ENCODE measurements at regions not wholly inside any gene's neighbourhood (a gene's known extent, or its start where the extent isn't known, plus 50 kb on each side); places are given as distances from the start of the nearest gene placed in this dataset.

- no peak for TF ChIP-seq CTCF (conservative IDR thresholded peaks at IDR 0.05; ENCODE audit: low read depth, low read length)
- TF ChIP-seq EZH2 (IDR thresholded peaks at IDR 0.05; ENCODE audit: borderline replicate concordance, low read depth, low read length, poor library complexity, severe bottlenecking): no peak
Measured at GRCh38 chr3:3686907-3687648, 112.2 kb upstream of the LRRN1 start.

Measured in A673 (cell line).